ENCODE measurements at regions not wholly inside any gene's neighbourhood (a gene's known extent, or its start where the extent isn't known, plus 50 kb on each side); places are given as distances from the start of the nearest gene placed in this dataset.

GRCh38 chr7:97555857-97556421 is 175.9 kb upstream of the TAC1 start:
- TF ChIP-seq EGR1 (IDR thresholded peaks at IDR 0.05) (no peak), EP300 (IDR thresholded peaks at IDR 0.05; ENCODE audit: borderline replicate concordance) (peak; percentile 54; the same call in 1 of the 2 replicates), YY1 (IDR thresholded peaks at IDR 0.05; ENCODE audit: low read depth) (no peak), CREB1 (IDR thresholded peaks at IDR 0.05; ENCODE audit: low read depth) (no peak), MAX (IDR thresholded peaks at IDR 0.05) (no peak), TAF1 (IDR thresholded peaks at IDR 0.05; ENCODE audit: low read depth) (no peak), TEAD4 (IDR thresholded peaks at IDR 0.05) (peak; percentile 44; the same call in 1 of the 2 replicates), CEBPB (IDR thresholded peaks at IDR 0.05) (no peak), USF1 (IDR thresholded peaks at IDR 0.05) (no peak), ZBTB7A (IDR thresholded peaks at IDR 0.05; ENCODE audit: low read depth) (peak; percentile 76), TCF12 (IDR thresholded peaks at IDR 0.05; ENCODE audit: low read depth) (0 out of 2 replicates have a peak, but pooled peaks have one; percentile 58), NFIC (IDR thresholded peaks at IDR 0.05) (peak; percentile 92), RAD21 (IDR thresholded peaks at IDR 0.05; ENCODE audit: low read depth) (0 out of 2 replicates have a peak, but pooled peaks have one; percentile 9), FOXM1 (IDR thresholded peaks at IDR 0.05; ENCODE audit: borderline replicate concordance, low read depth) (peak; percentile 34; the same call in 1 of the 2 replicates)
- TF ChIP-seq, protein P1, sequence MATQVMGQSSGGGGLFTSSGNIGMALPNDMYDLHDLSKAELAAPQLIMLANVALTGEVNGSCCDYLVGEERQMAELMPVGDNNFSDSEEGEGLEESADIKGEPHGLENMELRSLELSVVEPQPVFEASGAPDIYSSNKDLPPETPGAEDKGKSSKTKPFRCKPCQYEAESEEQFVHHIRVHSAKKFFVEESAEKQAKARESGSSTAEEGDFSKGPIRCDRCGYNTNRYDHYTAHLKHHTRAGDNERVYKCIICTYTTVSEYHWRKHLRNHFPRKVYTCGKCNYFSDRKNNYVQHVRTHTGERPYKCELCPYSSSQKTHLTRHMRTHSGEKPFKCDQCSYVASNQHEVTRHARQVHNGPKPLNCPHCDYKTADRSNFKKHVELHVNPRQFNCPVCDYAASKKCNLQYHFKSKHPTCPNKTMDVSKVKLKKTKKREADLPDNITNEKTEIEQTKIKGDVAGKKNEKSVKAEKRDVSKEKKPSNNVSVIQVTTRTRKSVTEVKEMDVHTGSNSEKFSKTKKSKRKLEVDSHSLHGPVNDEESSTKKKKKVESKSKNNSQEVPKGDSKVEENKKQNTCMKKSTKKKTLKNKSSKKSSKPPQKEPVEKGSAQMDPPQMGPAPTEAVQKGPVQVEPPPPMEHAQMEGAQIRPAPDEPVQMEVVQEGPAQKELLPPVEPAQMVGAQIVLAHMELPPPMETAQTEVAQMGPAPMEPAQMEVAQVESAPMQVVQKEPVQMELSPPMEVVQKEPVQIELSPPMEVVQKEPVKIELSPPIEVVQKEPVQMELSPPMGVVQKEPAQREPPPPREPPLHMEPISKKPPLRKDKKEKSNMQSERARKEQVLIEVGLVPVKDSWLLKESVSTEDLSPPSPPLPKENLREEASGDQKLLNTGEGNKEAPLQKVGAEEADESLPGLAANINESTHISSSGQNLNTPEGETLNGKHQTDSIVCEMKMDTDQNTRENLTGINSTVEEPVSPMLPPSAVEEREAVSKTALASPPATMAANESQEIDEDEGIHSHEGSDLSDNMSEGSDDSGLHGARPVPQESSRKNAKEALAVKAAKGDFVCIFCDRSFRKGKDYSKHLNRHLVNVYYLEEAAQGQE (IDR thresholded peaks at IDR 0.05; ENCODE audit: low read depth), result no peak

GRCh38 chr7:97565665-97566064 is 166.2 kb upstream of the TAC1 start:
- TF ChIP-seq EP300 (IDR thresholded peaks at IDR 0.05; ENCODE audit: borderline replicate concordance), result no peak
- TF ChIP-seq TCF12 (IDR thresholded peaks at IDR 0.05; ENCODE audit: low read depth), result no peak
- no peak for TF ChIP-seq EGR1 (IDR thresholded peaks at IDR 0.05)
- no peak for TF ChIP-seq USF1 (IDR thresholded peaks at IDR 0.05)
- no peak for TF ChIP-seq FOXM1 (IDR thresholded peaks at IDR 0.05; ENCODE audit: borderline replicate concordance, low read depth)
- no peak for TF ChIP-seq CREB1 (IDR thresholded peaks at IDR 0.05; ENCODE audit: low read depth)
- no peak for TF ChIP-seq TAF1 (IDR thresholded peaks at IDR 0.05; ENCODE audit: low read depth)
- TF ChIP-seq MAX (IDR thresholded peaks at IDR 0.05), result no peak
- TF ChIP-seq NFIC (IDR thresholded peaks at IDR 0.05), result no peak
- TF ChIP-seq TEAD4 (IDR thresholded peaks at IDR 0.05), result no peak
- TF ChIP-seq RAD21 (IDR thresholded peaks at IDR 0.05; ENCODE audit: low read depth), result no peak
- no peak for TF ChIP-seq YY1 (IDR thresholded peaks at IDR 0.05; ENCODE audit: low read depth)
- TF ChIP-seq ZBTB7A (IDR thresholded peaks at IDR 0.05; ENCODE audit: low read depth), result no peak
- TF ChIP-seq CEBPB (IDR thresholded peaks at IDR 0.05), result no peak
- TF ChIP-seq, protein P1 (IDR thresholded peaks at IDR 0.05; ENCODE audit: low read depth), result no peak

DNA sequence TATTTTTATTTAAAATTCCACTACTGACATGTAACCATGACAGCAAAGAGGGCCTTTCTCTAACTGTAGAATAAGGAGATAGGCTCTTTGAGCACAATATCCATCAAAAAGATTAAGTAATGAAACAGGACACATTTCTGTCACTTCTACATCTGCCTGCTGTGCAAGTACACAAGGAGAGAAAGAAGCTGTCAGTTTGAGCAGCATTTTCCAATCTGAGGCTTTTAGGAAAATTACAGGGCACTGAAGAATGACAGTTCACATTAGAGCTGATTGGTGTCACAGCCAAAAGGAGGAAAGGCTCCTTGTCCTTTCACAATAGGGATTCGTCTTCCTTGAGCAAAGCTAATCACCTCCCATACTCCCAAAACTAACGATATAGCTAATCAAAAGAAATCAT is 158.8 kb upstream of the TAC1 start:
- TF ChIP-seq FOXM1 (IDR thresholded peaks at IDR 0.05; ENCODE audit: borderline replicate concordance, low read depth) (no peak), NFIC (IDR thresholded peaks at IDR 0.05) (no peak), CEBPB (IDR thresholded peaks at IDR 0.05) (no peak), EGR1 (IDR thresholded peaks at IDR 0.05) (no peak), TCF12 (IDR thresholded peaks at IDR 0.05; ENCODE audit: low read depth) (no peak), ZBTB7A (IDR thresholded peaks at IDR 0.05; ENCODE audit: low read depth) (no peak), MAX (IDR thresholded peaks at IDR 0.05) (no peak), CREB1 (IDR thresholded peaks at IDR 0.05; ENCODE audit: low read depth) (no peak), EP300 (IDR thresholded peaks at IDR 0.05; ENCODE audit: borderline replicate concordance) (no peak), TEAD4 (IDR thresholded peaks at IDR 0.05) (no peak), TAF1 (IDR thresholded peaks at IDR 0.05; ENCODE audit: low read depth) (no peak), YY1 (IDR thresholded peaks at IDR 0.05; ENCODE audit: low read depth) (no peak), RAD21 (IDR thresholded peaks at IDR 0.05; ENCODE audit: low read depth) (no peak), USF1 (IDR thresholded peaks at IDR 0.05) (no peak)
- TF ChIP-seq, protein P1 (IDR thresholded peaks at IDR 0.05; ENCODE audit: low read depth), result no peak
